Fibroblast of skin of left biceps (primary cell): ENCODE measurements at regions not wholly inside any gene's neighbourhood (a gene's known extent, or its start where the extent isn't known, plus 50 kb on each side); places are given as distances from the start of the nearest gene placed in this dataset.

Source experiments
- DNase-seq, 2 experiments: peaks; one replicate each; pipeline ENCODE4 v3.0.0-alpha.2; 2013; ENCODE audit warnings: low read depth in 2 of 2

DNA sequence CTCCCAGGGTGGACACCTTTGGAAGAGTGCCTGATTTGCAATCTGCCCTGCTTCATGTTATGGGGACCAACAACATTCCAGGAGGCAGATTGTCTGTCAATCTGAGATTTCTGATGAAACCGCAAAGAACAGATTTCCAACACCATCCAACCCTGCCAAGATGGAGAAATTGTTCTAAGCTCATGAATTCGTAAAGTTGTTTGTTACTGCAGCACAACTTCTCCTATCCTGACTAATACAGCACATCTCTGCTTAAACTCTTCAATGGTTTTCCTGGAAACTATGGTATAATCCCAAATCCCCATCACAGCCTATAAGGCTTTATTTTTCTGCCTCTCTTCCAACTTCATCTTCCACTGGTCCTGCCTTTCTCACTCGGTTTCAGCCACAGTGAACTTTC lies 210.3 kb upstream of the TSHZ3 start:
- DNase-seq: no peak

DNA sequence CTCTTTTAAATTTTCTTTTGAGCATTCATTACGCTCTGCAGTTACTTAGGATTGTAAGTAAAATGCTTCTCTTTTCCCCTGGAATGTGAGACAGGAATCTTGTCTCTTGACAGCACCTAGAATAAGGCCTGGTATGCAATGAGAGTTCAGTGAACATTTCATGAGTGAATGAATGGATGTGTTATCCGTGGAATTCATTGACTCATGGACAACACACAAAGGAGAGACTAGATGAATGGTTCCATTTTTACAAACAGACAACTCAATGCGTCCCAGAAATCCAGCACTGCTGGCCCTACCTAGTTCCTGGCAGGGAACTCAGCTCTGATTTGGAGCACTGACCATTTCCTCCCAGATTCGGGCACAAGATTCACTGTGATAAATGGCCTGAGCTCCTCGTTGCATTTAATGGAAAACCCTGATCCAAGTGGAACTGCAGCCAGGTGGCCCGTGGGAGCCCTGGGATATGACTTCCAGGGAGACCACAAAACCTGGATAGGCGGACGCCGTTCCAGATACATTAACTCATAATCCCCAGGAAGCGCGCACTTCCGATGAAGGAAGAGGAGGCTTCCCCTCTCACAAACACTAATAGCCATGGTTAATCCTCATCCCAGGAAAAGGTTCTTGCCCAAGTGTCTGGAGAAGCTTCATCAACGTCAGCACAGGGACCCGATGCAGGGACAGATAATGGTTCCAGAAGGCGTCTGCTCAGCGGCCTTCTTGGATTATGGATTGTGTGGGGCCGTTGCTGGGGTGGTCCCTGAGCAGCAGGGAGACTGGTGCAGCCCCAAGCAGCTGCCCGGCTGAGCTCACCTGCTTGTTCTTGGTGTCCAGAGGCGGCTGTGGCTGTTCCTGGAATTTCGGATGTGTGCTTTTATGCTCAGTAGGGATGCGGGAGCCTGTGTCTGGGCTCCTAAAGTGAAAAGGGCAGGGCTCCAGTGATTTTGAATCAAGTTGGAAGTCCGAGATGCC lies 211.1 kb upstream of the TSHZ3 start:
- no peak for DNase-seq

DNA sequence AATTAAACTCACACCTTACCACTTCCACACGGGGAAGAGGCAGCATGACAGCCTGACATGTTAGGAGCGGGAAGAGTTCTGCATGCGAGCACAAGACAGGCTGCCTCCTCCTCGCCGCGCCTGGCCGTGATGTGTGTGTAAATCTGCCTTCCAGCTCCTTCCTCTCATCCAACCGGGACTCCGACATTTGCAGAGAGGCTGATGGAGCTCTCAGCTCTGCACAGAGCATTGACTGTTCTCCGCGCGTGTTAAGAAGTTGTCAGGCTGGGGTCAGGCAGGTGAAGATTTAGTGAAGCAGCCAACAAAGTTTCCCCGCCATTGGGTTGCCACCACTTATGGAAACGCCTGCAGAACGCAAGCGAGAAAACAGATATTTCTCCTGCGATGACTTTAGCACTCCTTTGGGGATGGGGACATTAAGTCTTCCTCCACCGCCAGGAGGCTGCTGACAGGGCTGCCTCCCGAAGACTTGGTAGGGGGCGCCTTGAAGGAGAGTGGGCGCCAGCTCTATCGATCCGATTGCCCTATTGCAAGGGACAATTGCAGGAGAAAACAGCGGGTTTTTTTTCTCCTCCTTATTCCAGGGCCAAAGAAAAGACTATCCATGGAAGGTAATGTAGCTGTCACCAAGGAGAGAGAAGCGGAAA lies 213.9 kb upstream of the TSHZ3 start:
- no peak for DNase-seq

DNA sequence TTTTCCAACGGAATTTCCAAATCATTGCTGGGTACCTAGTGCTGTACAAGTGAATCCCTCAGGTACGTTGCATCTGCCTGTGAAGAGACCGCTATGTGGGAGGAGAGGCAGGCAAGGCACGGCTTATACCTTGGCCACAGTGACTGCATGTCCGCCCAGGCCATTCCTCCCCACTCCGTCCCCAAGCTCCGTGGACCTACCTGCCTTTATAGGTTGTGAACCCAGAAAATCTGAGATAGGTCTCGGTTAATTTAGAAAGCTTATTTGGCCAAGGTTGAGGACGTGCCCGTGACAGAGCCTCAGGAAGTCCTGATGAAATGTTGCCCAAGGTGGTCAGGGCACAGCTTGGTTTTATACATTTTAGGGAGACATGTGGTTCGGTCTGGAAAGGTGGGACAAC lies 218.5 kb upstream of the TSHZ3 start:
- no peak for DNase-seq

DNA sequence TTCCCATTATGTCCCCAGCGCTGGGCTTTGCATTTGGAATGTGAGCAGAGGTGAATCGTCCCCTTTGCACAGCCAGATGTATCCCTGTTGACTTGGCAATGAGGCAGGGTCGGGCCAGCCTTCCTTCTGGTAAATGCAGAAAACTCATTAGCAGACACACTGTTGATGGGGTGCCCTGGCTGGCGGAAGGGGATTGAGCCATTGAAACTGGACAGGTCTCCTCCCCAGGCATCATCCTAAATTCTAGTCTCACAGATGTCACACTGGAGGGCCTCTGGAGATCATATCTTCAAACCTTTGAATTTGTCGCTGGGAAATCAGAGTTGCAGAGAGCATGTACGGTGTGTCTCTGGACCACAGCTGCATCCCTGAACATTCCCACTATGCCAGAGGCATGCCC lies 219.5 kb upstream of the TSHZ3 start:
- no peak for DNase-seq

DNA sequence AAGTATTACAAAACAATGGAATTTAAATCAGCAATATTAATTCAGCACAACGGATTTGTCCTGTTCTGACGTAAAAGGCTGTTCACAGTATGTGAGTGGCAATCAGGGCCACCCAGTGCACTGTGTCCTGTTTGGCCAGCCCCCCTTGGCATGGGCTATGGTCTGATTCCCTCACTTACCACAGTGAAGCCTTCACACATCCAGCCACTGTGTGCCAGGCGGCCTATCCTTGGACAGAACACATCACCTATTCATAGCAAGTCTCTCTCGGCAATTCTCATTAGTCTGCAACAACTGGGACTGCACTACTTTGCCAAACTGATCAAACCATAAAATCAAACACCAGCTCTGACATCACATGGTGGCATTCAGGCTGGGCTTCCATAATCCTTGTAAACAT lies 221.5 kb upstream of the TSHZ3 start:
- DNase-seq: no peak

DNA sequence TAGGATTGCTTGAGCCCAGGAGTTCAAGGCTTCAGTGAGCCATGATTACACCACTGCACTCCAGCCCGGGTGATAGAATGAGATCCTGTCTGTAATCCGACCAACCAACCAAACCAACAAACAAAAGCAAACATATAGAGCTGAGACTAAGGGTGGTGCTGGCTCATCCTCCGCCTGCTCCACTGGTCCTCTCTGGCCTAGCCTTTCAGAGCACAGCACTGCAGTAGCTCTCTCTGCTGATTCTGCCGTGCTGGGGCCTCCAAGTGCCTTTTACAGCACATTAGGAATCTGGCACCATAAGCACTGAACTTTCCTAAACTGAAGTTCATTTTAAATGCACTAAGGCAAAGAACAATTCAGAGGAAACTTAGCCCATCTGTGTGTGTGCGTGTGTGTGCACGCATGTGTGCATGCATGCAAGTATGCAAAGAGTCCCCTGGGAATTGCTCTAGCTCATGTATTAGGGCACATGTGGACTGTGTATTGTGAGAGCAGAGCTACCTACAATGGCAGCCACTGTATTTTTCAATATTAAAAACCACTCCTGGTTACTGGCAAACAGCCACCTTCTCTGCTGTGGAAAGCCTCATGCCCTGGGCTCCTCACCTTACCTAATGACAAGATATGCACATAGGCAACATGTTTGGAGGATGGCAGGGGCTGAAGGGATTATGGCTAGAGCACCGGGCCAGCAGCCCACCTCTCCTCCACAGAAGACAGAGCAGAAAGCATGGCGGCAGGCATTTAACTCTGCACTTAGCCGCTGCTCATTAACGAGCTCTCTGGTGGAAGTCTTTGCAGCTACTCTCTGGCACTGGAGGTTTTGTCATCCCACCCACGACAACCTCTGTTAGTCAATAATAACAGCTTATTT lies 223.1 kb upstream of the TSHZ3 start:
- DNase-seq: no peak

DNA sequence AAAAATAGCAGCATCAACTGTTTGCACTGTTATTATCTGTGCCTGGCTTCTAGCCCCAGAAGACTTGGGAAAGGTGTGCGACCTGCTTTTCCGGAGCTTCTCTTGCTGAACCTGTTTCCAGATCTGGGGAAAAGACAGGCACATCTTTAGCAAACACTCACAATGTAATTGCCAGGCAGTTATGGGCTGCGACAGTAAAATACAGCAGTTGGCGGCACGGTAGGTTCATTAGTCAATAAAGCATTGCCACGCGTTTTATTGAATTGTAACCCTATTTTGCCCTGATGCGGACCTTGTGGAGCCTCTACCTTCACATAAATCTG lies 223.7 kb upstream of the TSHZ3 start:
- DNase-seq: no peak

DNA sequence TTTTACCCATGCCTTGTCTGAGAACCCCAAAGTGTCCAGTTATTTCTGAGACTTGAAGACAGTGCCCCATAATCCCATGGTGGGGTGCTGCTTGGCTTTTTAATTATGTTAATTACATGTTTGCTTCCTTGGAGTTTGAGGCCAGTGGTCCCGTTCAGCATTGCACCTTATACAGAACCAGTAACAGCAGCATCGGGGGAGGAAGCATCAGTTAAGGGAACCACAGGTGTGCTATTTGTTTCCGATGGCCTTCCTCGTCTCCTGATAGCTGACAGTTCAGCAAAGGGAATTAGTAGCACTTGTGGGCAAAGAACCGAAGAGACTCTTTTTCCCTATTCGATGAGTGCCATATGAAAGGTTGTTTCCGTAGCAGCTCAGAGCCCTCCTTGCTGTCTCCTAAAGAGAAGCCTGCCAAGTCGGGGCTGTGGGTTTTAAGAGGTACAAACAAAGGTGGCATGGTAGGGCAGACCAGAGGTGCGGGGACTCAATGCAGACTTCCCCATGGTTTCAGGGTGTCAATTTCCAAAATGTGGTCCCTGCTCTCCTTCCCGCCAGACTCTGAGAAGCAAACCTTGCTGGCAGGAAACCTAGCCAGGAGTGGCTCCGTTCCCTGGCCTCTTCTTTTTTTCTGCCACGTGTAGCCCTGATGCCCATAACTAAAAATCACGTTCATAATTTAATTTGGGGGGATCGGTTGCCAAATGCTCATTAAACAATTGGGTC lies 225.2 kb upstream of the TSHZ3 start:
- DNase-seq: no peak

DNA sequence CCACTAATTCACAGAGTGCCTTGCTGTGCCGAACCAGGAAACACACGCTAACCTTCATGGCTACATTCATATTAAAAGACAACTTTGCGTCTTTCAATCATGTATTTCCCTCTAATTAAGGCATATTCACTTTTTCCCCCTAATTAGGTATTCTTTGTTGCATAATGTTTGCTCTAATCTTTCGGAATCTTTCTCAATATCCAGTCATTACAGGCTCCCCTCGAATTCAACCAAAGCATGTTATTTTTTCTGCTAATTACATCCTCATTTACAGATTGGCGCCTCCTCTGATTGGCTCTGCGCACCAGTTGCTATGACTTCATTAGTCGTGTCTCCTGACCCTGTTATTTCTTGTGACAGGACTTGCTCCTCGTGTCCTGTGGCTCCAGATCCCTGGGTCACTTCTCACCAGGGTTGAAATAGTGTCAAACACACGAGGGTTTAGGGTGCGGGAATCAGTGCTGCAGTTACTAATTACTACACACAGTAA lies 226.7 kb upstream of the TSHZ3 start:
- no peak for DNase-seq

DNA sequence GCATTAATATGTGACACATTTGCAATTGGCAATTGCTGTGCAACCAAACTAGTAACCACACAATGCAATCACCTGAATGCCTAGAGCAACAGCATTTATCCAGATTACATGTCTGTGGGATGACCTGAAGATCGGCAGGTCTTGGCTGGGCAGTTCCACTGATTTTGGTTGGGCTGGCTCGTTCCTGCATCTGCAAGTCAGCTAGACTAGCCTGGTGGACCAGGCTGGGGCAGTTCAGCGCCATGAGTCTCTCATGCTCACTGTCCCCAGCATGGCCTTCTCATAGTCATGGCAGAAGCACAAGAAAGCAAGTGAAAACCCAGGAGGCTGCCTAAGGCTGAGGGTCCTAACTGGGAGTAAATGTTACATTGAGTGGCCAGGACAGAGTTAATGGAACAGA lies 229.1 kb upstream of the TSHZ3 start:
- no peak for DNase-seq

DNA sequence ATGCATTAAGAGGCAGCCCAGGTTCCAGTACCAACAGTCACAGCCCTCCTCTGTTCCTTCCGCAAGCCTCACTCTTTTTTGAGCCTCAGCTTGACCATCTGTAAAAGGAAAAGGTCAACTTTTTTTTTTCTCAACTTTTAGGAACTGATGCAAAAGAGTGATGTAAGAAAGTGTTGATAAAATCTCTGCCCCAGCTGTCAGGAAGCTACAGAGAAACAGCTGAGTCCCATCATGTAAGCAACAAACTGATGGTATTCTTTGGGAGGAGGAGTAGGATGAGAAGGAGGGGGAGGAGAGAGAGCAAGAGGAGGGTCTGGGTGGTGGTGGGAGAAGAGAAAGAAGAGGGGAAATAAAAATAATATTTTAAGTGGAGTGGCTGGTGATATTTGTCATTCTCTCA lies 233.9 kb upstream of the TSHZ3 start:
- DNase-seq: no peak

DNA sequence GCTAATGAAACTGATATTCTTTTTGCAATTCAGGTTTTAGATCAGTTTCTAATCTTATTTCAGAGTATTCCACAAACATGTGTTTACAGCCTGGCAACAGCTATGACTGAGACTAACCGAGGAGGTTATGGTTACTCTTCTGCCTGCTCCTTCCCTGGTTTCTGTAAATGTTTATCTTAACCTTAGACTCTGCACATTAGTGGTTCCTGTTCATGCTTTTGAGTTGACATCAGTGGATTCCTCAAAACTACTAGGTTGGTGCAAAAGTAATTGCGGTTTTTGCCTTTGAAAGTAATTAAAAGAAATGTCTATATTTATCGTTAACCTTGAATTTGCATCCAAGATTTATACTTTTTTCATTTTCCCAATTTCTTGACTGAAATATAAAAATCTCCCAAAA lies 237.0 kb upstream of the TSHZ3 start:
- DNase-seq: no peak

DNA sequence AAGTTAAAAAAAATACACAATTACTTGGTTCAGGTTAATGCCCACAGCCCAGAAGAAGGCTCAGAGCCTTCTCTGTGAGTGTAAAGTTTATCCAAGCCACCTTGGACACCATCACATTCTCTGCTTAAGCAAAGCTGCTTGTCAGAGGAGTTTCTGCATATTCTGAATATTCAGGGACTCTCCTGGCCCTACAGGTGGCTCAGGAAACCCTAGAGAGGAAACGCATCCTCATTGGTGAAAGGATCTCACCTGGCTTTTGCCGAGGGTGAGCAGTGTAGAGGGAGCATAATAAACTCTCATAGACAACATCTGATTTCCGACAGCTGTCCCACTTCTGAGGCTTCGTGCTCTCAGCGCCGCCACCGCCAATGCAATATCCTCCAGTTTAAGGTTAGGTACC lies 239.9 kb upstream of the TSHZ3 start:
- no peak for DNase-seq

DNA sequence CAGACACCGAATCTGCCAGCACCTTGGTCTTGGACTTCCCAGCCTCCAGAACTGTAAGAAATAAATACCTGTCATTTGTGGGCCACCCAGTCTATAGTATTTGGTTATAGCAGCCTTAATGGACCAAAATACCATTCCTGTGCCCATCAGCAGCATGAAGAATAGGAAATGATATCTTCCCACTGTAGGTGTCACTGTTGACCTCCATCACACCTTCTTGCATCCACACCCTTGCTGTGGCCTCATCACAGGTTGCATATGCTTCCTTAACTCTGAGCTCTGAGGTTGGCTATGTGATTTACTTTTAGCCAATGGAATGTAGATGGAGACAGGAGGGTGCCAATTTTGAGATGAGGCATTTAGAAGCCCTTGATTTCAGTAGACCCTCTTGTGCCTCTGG lies 242.0 kb upstream of the TSHZ3 start:
- no peak for DNase-seq

DNA sequence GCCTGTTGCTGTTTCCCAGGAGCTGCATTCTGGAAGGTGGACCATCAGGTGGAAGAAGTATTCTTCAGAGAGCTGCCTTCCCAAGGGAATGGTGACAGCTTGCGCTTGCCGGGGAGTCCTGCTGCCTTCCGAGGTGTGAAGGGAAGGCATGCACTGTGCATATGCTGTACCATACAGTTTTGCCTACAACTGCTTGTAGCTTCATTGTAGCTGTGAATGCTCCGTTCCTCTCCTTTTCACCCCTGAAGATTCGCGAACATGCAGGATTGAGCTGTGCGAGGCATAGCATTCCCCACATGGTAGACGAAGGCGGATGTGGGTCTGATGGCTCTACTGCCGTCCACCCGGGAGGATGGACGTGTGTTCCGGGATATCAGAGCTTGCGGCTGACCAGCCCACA lies 243.2 kb upstream of the TSHZ3 start:
- no peak for DNase-seq

DNA sequence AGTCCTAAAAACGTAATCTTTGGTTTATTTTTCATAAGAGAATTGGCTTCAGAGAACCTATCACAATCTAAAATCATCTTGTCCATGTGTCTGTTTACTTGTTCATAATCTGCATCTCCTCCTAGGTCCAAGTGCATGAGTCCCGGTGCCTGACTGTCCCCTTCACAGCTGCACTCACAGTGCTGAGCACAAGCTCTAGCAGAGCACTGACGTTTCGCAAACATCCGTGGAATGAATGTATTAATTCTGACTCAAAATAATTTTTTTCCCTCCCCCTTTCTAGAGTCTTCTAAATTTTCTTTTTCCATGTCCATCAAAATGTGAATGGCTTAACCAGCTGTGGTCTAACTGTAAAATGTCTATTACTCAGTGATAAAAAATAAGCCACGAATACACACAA lies 245.5 kb upstream of the TSHZ3 start:
- DNase-seq: no peak

DNA sequence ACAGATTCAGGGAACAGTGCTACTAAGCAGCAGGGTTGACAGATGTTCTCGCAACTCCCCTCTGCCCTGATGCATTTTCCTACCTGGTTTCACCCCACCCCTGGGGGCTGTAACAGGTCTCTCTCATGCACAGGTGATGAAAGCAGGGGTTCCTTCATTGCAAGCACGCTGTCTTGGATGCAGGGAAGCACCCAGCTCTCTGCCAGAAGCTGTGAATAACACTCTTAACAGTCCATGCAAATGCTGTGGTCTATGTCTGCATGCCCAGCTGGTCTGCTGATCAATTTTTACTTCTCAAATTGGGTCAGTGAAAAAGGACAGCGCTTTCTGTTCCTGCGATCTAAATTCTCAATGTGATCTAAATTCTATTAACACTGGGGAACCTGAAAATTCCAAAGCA lies 246.3 kb upstream of the TSHZ3 start:
- no peak for DNase-seq

DNA sequence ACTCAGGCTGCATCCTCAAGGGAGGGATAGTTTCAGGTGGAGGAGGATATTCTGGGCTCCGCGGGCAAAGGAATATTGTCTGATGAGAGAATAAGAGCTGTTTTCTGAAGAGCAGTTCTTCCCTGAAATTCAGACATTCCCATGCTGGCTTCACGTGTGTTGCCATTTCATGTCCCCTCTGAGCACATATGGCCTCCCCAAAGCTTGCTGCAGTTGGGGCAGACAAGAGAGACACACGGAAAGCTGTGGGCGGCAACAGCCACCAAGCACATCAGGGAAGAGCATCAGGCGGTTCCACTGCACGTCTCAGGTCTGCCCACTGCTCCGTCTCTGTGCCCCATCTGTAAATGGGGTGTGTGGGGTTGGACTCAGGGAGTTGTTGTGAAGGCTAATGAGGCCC lies 247.5 kb upstream of the TSHZ3 start:
- no peak for DNase-seq

DNA sequence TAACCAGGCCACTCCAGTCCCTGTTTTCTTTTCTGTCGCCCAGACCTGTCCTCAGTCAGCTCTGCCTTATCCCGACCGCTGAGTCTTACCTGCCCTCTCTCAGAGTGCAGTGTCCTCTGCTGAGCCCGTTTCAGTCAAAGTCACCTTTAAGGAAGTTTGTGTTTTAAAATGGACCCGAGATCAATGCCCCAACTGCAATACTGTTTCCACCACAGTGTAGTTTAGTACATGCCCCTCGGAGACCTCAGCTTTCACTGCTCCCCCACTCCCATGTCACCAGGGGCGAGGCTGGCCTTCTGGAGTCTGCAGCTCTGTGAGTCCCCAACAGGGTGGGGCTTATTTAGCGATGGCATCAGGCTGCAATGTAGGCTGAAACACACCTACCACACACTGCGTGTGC lies 248.4 kb upstream of the TSHZ3 start:
- DNase-seq: no peak

DNA sequence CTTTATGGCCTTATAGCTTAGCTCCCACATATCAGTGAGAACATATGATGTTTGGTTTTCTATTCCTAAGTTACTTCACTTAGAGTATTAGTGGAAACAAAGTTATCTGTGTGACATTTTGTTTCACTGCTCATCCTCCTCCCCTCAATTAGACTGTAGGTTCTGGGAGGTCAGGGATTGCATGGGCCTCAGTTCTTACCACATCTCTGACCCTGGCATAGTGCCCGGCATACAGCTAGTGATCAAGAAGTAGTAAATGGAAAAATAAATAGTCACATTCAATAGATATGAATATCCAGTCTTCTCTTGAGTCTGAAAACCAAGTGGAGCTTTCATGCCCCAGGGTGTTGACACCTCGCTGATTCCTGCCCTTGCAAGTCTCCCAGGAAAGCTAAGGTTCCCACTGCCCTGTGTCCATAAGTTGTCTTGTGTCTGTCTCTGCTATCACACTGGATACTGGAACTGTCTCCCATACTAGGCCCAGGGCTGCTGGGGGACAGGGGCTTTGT lies 249.5 kb upstream of the TSHZ3 start:
- no peak for DNase-seq
